Right atrium auricular region (tissue), 2 donors: ENCODE measurements at regions not wholly inside any gene's neighbourhood (a gene's known extent, or its start where the extent isn't known, plus 50 kb on each side); places are given as distances from the start of the nearest gene placed in this dataset.

Experiments used
- DNase-seq: peaks from one replicate; pipeline ENCODE4 v3.0.0-alpha.2; 2019; ENCODE audit warnings: low spot score
- H3K27ac ChIP-seq, 2 donors: fragments of 200-600 bp; sonication (generic); 1 replicate in 1 of 2; 2 replicates in 1 of 2; pipeline ENCODE4 v1.5.1; 2016 to 2019
- H3K27me3 ChIP-seq, 2 donors: fragments of 200-600 bp; sonication (generic); one replicate each; pipeline versions ENCODE4 v1.5.1 to v1.6.0; 2017 to 2019
- H3K36me3 ChIP-seq: fragments of 200-600 bp; sonication (generic); one replicate; pipeline ENCODE4 v1.5.1; 2016
- H3K4me1 ChIP-seq, 2 donors: fragments of 200-600 bp; sonication (generic); one replicate each; pipeline versions ENCODE4 v1.5.1 to v1.6.0; 2017 to 2019
- H3K4me3 ChIP-seq, 2 donors: fragments of 200-600 bp; sonication (generic); 1 replicate in 1 of 2; 2 replicates in 1 of 2; pipeline ENCODE4 v1.5.1; 2017 to 2019; ENCODE audit warnings: mild to moderate bottlenecking in 1 of 2, moderate library complexity in 1 of 2
- H3K9me3 ChIP-seq, 2 donors: fragments of 200-600 bp; sonication (generic); one replicate each; pipeline ENCODE4 v1.5.1; 2019
- CTCF ChIP-seq, 2 donors: fragments of 200-600 bp; sonication (generic); IDR thresholded peaks; one replicate each; pipeline ENCODE4 v1.5.1; 2019; ENCODE audit warnings: antibody characterized with exemption in 2 of 2

DNA sequence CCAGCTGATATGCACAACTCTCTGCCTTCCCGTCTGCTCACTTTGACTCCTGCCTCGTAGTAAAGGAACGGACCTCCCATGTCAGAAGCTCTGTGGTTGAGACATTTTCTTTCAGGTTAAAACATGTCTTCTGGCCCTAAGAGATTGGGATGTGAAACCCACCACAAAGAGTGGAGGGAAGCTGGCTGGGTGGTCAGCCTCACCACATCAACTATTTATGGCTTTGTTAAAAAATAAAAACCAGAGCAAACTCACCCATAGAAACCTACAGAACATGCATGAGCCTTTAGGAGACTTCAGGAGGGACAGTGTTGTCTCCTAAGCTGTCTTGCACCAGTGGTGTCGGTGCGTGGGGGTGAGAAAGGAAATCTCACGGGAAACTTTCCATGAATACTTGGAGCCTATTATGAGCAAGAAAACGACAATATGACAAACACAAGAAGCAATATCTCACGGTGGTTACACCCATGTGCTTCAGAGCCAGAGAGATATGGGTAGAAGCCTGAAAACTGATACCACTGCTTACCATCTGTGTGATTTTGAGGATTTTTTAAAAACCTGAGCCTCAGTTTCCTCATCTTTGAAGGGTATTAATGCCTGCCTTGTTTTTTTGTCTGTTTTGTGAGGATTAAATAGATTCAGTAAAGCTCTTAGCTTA, 61.7 kb upstream of the XYLT1 start:
- Histone ChIP-seq H3K27me3 (no peaks in the 10 kb centered on the region), H3K4me3 (no peak overlapping the region), H3K27ac (no peak overlapping the region), H3K9me3 (no peaks in the 10 kb centered on the region), H3K36me3 (no peaks in the 10 kb centered on the region), H3K4me1 (no peaks in the 10 kb centered on the region)
- no peak for TF ChIP-seq CTCF (IDR thresholded peaks at IDR 0.05)
- no peak for DNase-seq

DNA sequence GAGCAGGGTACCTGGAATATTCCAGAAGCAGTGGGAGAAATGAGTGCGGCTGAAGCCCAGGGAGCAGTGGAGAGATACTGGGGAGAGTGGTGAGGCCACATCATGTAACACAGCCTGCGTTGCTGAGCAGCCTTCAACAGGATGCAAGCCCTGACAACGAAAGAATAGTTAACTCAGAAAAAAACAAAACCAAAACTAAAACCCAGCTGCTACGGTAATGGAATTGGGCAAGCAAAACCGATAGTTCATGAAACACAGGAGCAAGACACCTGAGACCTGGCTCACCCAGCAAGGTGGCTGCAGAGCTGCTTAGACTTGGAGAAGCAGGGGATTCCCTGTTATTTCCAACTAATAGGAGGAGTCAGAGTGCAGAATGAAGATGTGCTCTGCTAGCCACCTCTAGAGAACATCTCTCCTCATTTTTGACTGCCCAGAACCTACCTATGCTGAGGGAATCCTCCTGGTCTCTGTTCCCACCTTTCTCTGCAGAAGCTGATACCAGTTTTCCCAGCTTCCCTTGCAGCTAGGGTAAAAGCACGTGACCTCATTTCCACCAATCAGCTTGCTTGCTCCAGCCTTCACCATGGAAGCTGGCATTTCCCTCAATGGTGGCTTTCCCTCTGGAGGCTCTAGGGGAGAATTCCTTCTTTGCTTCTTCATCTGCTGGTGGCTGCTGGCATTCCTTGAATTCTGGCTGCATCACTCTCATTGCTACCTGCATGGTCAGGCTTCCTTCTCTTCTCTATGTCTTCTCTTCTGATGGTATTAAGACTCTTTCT, 59.4 kb upstream of the XYLT1 start:
- no peak overlapping the region for H3K27ac ChIP-seq
- DNase-seq: no peak
- H3K27me3 ChIP-seq: no peaks in the 10 kb centered on the region
- no peaks in the 10 kb centered on the region for H3K4me1 ChIP-seq
- H3K9me3 ChIP-seq: no peaks in the 10 kb centered on the region
- no peaks in the 10 kb centered on the region for H3K36me3 ChIP-seq
- no peak overlapping the region for H3K4me3 ChIP-seq
- no peak for TF ChIP-seq CTCF (IDR thresholded peaks at IDR 0.05)

GRCh38 chr16:17526956-17527937, 56.5 kb upstream of the XYLT1 start:
- no peak for DNase-seq
- Histone ChIP-seq H3K27ac (no peak overlapping the region), H3K27me3 (no peaks in the 10 kb centered on the region), H3K36me3 (no peaks in the 10 kb centered on the region), H3K4me1 (no peaks in the 10 kb centered on the region), H3K9me3 (no peaks in the 10 kb centered on the region), H3K4me3 (no peak overlapping the region)
- TF ChIP-seq CTCF (IDR thresholded peaks at IDR 0.05): no peak

GRCh38 chr16:17524656-17525055, 53.9 kb upstream of the XYLT1 start:
- no peak for TF ChIP-seq CTCF (IDR thresholded peaks at IDR 0.05)
- Histone ChIP-seq H3K4me1 (no peaks in the 10 kb centered on the region), H3K9me3 (no peaks in the 10 kb centered on the region), H3K36me3 (no peaks in the 10 kb centered on the region), H3K27ac (no peak overlapping the region), H3K4me3 (no peak overlapping the region), H3K27me3 (no peaks in the 10 kb centered on the region)
- no peak for DNase-seq

GRCh38 chr16:17520561-17520960, 49.8 kb upstream of the XYLT1 start:
- DNase-seq: no peak
- Histone ChIP-seq H3K27me3 (no peaks in the 10 kb centered on the region), H3K36me3 (no peaks in the 10 kb centered on the region), H3K4me3 (no peak overlapping the region), H3K27ac (no peak overlapping the region), H3K9me3 (no peaks in the 10 kb centered on the region), H3K4me1 (no peaks in the 10 kb centered on the region)
- no peak for TF ChIP-seq CTCF (IDR thresholded peaks at IDR 0.05)
